ENCODE measurements at regions not wholly inside any gene's neighbourhood (a gene's known extent, or its start where the extent isn't known, plus 50 kb on each side); places are given as distances from the start of the nearest gene placed in this dataset.

DNA sequence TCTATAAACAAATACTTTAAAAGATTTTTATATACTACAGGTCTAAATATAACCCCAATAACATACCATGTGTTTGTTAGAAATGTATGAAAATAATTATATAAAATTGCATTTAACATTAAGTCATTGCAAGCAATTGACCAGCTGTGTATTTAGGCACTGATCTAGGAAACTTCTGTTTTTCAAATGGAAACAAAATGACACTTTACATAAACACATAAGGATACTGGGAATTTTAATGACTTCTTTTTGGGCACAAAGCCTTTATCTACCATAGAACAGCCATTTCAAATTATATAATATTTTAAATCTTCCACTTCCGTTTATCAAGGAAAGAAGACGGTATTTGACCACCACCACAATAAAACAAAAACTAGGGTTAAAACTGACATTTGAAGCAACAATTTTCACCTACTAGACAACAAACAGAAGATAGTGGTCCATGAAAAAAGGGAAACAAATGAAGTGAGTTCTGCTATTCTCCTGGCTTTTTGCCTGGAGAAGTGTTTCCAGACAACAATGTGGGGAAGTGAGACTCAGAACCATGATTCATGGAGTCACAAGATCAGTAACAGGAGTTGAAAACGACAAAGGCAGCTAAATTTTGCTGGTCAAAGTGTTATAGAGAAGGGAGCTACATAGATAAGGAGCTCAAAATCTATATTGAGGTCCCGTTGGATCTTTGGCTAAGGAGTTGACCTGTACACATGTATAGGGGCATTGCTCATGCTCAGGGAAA, 475.1 kb downstream of the TRHDE start:
- TF ChIP-seq, protein P1, sequence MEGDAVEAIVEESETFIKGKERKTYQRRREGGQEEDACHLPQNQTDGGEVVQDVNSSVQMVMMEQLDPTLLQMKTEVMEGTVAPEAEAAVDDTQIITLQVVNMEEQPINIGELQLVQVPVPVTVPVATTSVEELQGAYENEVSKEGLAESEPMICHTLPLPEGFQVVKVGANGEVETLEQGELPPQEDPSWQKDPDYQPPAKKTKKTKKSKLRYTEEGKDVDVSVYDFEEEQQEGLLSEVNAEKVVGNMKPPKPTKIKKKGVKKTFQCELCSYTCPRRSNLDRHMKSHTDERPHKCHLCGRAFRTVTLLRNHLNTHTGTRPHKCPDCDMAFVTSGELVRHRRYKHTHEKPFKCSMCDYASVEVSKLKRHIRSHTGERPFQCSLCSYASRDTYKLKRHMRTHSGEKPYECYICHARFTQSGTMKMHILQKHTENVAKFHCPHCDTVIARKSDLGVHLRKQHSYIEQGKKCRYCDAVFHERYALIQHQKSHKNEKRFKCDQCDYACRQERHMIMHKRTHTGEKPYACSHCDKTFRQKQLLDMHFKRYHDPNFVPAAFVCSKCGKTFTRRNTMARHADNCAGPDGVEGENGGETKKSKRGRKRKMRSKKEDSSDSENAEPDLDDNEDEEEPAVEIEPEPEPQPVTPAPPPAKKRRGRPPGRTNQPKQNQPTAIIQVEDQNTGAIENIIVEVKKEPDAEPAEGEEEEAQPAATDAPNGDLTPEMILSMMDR (optimal IDR thresholded peaks at IDR 0.05 in 1 of 3, IDR thresholded peaks at IDR 0.05 in 1 of 3, conservative IDR thresholded peaks at IDR 0.05 in 1 of 3; ENCODE audit: extremely low read depth in 1 of 3, insufficient read depth in 2 of 3, low read length in 3 of 3): no peak
- no peak for TF ChIP-seq EZH2 (IDR thresholded peaks at IDR 0.05; ENCODE audit: low read length)

Data from keratinocyte (primary cell).